H1 (cell line): ENCODE measurements at regions not wholly inside any gene's neighbourhood (a gene's known extent, or its start where the extent isn't known, plus 50 kb on each side); places are given as distances from the start of the nearest gene placed in this dataset.

Experiments
- CREB1 ChIP-seq: IDR thresholded peaks from 2 replicates; pipeline ENCODE4 v1.6.1; 2012; ENCODE audit warnings: inconsistent platforms
- CTBP2 ChIP-seq: IDR thresholded peaks from 2 replicates; pipeline ENCODE4 v1.7.0; 2011; ENCODE audit warnings: borderline replicate concordance, mild to moderate bottlenecking, moderate library complexity, mixed read lengths, low read length; ENCODE audit not compliant: insufficient read depth, insufficient read length
- RBBP5 ChIP-seq: IDR thresholded peaks from 2 replicates; pipeline ENCODE4 v1.7.1; 2012; ENCODE audit warnings: low read depth, mild to moderate bottlenecking, inconsistent platforms, low read length, moderate library complexity, borderline replicate concordance

GRCh38 chr10:6654571-6654970 lies 74.5 kb upstream of the PRKCQ start (continued):
- TF ChIP-seq RBBP5 (no peak), CTBP2 (no peak), CREB1 (no peak)
